Osteocyte (in vitro differentiated cells): ENCODE measurements at regions not wholly inside any gene's neighbourhood (a gene's known extent, or its start where the extent isn't known, plus 50 kb on each side); places are given as distances from the start of the nearest gene placed in this dataset.

Experiments used
- DNase-seq: peaks from one replicate; pipeline ENCODE4 v3.0.0; 2021; ENCODE audit warnings: mixed read lengths; ENCODE audit not compliant: unreplicated experiment; ENCODE audit errors: extremely low spot score
- H3K27ac Mint-ChIP-seq: one replicate; pipeline ENCODE4 v1.8.0; 2021; ENCODE audit warnings: mild to moderate bottlenecking, mixed read lengths; ENCODE audit not compliant: unreplicated experiment
- H3K27me3 Mint-ChIP-seq: one replicate; pipeline ENCODE4 v1.8.0; 2021; ENCODE audit warnings: mixed read lengths; ENCODE audit not compliant: unreplicated experiment
- H3K36me3 Mint-ChIP-seq: one replicate; pipeline ENCODE4 v1.8.0; 2021; ENCODE audit warnings: mixed read lengths; ENCODE audit not compliant: unreplicated experiment
- H3K4me1 Mint-ChIP-seq: one replicate; pipeline ENCODE4 v1.8.0; 2021; ENCODE audit warnings: mixed read lengths; ENCODE audit not compliant: unreplicated experiment
- H3K4me3 Mint-ChIP-seq: one replicate; pipeline ENCODE4 v1.8.0; 2021; ENCODE audit warnings: mild to moderate bottlenecking, moderate library complexity, mixed read lengths; ENCODE audit not compliant: unreplicated experiment
- H3K9me3 Mint-ChIP-seq: one replicate; pipeline ENCODE4 v1.8.0; 2021; ENCODE audit warnings: mixed read lengths; ENCODE audit not compliant: unreplicated experiment
- CTCF ChIP-seq: fragments of 200-600 bp; sonication (generic); IDR thresholded peaks from 2 replicates; pipeline ENCODE4 v1.5.0; 2021; ENCODE audit warnings: antibody characterized with exemption, mild to moderate bottlenecking, moderate library complexity

DNA sequence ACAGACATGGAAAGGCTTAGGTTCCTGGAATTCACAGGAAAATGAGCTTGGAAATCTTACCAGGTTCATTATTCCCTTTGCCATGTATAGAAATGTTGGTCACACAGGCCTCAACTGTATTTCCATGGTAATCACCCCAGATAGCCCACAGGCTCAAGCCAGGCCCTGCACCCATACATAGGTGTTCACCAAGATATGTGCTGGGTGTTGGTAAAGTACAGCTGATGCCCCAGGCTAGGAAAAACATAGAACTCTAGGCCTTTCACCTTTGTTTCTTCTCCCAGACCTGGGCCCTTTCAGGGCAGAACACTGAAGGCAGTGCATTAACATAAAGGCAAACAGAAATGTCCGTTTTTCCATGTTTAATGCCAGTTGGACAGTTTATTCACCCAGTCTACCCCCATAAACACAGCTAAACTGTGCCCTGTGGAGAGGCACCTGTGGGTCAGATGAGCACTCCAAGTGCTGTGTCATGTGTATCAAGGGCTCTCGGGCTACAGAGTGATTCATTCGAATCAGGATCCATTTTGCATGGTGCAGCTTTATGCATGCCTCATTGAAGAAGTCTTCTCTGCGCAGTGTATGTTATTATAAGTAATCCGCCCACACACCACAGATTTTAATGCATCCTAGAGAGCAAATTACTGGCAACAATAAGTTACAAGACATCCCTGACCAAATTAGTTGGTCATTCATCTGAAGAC lies 93.4 kb upstream of the SLC30A5 start:
- TF ChIP-seq CTCF, result no peak
- DNase-seq, result no peak

GRCh38 chr5:69000949-69001348 lies 92.9 kb upstream of the SLC30A5 start:
- Mint-ChIP-seq H3K9me3 (no peaks in the 10 kb centered on the region), H3K27ac (no peak overlapping the region), H3K4me3 (no peak overlapping the region), H3K36me3 (no peaks in the 10 kb centered on the region), H3K4me1 (peaks cover 8% of the 10 kb centered on the region), H3K27me3 (no peaks in the 10 kb centered on the region)
- DNase-seq, result no peak
- TF ChIP-seq CTCF, result no peak

More for the DNA sequence above, 93.4 kb upstream of the SLC30A5 start:
- Mint-ChIP-seq H3K27ac (no peak overlapping the region), H3K36me3 (no peaks in the 10 kb centered on the region), H3K9me3 (no peaks in the 10 kb centered on the region), H3K4me1 (peaks cover 14% of the 10 kb centered on the region), H3K27me3 (no peaks in the 10 kb centered on the region), H3K4me3 (no peak overlapping the region)

DNA sequence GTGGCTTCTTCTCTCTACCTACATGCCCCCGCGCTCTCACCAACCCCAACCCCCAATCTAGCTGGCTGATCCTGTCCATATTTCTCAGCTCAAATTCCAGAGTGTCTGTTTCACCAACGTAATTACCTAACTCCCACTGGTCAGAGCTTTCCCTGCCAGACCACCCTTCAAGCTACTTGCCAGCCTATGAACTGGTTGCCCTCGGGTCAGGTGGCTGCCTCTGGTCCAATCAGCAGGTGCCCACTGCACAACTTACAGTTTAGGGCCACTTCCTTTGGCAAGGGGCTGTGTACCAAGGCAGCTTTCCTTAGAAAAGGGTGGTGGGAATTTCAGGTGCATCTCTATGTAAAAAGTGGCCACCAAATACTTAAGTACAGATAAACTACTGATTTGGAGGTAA lies 92.2 kb upstream of the SLC30A5 start:
- H3K9me3 Mint-ChIP-seq, result no peaks in the 10 kb centered on the region
- no peak overlapping the region for H3K27ac Mint-ChIP-seq
- DNase-seq, result no peak

DNA sequence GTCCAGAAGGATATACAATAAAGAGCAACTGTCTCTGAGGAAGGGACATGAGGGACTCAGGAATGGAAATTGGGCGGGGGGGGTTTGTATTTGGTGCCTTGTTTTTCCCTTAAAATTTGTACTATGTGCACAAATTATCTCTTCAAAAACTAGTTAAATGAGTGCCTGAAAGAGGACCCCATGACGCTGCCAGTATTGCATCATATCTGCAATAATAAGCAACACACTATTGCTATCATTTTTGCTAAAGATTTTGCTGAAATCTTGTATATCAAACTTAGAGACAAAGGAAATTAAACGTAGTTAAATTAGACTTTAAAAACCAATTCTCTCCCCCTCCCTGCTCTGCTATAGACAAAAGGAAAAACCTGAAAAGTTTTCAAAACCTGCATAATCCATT lies 89.7 kb upstream of the SLC30A5 start:
- no peak for DNase-seq
- TF ChIP-seq CTCF, result no peak
- Mint-ChIP-seq H3K4me1 (peaks cover 7% of the 10 kb centered on the region), H3K9me3 (no peaks in the 10 kb centered on the region), H3K4me3 (no peak overlapping the region), H3K27ac (no peak overlapping the region), H3K27me3 (peaks cover 19% of the 10 kb centered on the region), H3K36me3 (no peaks in the 10 kb centered on the region)

More for the DNA sequence above, 92.2 kb upstream of the SLC30A5 start:
- TF ChIP-seq CTCF, result no peak
- peaks cover 3% of the 10 kb centered on the region for H3K27me3 Mint-ChIP-seq
- H3K36me3 Mint-ChIP-seq, result no peaks in the 10 kb centered on the region
- H3K4me3 Mint-ChIP-seq, result no peak overlapping the region
- H3K4me1 Mint-ChIP-seq, result peaks cover 4% of the 10 kb centered on the region

- Mint-ChIP-seq H3K9me3 (no peaks in the 10 kb centered on the region), H3K27me3 (peaks cover 19% of the 10 kb centered on the region), H3K4me1 (peaks cover 7% of the 10 kb centered on the region), H3K27ac (no peak overlapping the region), H3K36me3 (no peaks in the 10 kb centered on the region), H3K4me3 (no peak overlapping the region)
- no peak for DNase-seq
- no peak for TF ChIP-seq CTCF
These were observed 89.1 kb upstream of the SLC30A5 start for GRCh38 chr5:69004676-69005075.
